ENCODE measurements at regions not wholly inside any gene's neighbourhood (a gene's known extent, or its start where the extent isn't known, plus 50 kb on each side); places are given as distances from the start of the nearest gene placed in this dataset.
A peak's percentile ranks its signal among the peaks of the same experiment; 100 is the strongest.

DNA sequence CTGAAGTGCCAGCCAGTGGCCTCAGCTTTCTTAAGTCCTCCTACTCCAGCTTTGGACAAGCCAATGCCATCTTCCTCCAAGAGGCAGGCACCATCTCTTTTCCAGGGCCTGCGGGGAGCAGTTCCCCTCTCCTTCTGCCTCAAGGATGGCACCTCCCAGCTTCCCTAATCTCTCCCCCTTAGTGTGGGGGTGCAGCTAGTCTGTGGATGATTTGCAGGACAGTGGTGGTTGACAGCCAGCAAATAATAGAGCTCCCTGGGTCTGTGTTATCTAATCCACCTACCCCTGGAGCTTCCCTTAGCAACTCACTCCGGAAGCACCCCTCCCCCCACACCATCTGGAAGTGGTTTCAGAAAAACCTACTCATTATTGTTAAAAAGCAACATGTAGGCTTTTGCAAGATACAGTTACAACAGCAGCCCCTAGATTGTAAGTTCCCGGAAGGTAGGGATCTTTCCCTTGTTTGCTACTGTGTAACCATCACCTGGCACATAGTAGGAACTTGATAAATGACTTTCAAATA is 247.1 kb downstream of the BCOR start:
- H2BK15ac ChIP-seq (ENCODE audit: low read depth, low read length): no peak overlapping the region
- Mint-ChIP-seq H3K36me3 (ENCODE audit: insufficient read depth in 1 of 3, low read depth in 3 of 3) (peaks cover 5 to 13% (median 9%) of the 10 kb centered on the region in 3 experiments), H3K27ac (peak overlapping the region in 1 of 3 experiments; percentile 76; a peak in 3 of 7 replicates), H3K4me3 (no peak overlapping the region), H3K4me1 (peaks cover 54 to 64% of the 10 kb centered on the region in 2 experiments), H3K27me3 (ENCODE audit: low read depth) (no peaks in the 10 kb centered on the region), H3K9me3 (peaks cover 65 to 68% of the 10 kb centered on the region in 2 experiments)
- DNase-seq: no peak
- no peak overlapping the region for H4K5ac ChIP-seq (ENCODE audit: insufficient read length, low read depth, low read length)
- H3K56ac ChIP-seq (ENCODE audit: insufficient read length, low read depth, low read length): no peak overlapping the region
- no peak overlapping the region for H2BK12ac ChIP-seq (ENCODE audit: insufficient read length, low read depth, low read length)
- no peaks in the 10 kb centered on the region for H3K27me3 ChIP-seq (ENCODE audit: insufficient read depth, low read length)
- no peak overlapping the region for H3K4me2 ChIP-seq (ENCODE audit: insufficient read depth, insufficient read length, low read length)
- no peak overlapping the region for H3T11ph ChIP-seq (ENCODE audit: low read length)
- no peaks in the 10 kb centered on the region for H3K79me1 ChIP-seq (ENCODE audit: insufficient read depth, low read depth, low read length, poor library complexity, severe bottlenecking)
- TF ChIP-seq, protein P1, sequence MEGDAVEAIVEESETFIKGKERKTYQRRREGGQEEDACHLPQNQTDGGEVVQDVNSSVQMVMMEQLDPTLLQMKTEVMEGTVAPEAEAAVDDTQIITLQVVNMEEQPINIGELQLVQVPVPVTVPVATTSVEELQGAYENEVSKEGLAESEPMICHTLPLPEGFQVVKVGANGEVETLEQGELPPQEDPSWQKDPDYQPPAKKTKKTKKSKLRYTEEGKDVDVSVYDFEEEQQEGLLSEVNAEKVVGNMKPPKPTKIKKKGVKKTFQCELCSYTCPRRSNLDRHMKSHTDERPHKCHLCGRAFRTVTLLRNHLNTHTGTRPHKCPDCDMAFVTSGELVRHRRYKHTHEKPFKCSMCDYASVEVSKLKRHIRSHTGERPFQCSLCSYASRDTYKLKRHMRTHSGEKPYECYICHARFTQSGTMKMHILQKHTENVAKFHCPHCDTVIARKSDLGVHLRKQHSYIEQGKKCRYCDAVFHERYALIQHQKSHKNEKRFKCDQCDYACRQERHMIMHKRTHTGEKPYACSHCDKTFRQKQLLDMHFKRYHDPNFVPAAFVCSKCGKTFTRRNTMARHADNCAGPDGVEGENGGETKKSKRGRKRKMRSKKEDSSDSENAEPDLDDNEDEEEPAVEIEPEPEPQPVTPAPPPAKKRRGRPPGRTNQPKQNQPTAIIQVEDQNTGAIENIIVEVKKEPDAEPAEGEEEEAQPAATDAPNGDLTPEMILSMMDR (conservative IDR thresholded peaks at IDR 0.05): no peak
- H2AK5ac ChIP-seq (ENCODE audit: insufficient read length, low read length): no peak overlapping the region
- H3K9me3 ChIP-seq (ENCODE audit: control insufficient read depth, low read depth, low read length): no peaks in the 10 kb centered on the region
- H3K27ac ChIP-seq (ENCODE audit: insufficient read length, low read depth, low read length): no peak overlapping the region
- no peaks in the 10 kb centered on the region for H3K23me2 ChIP-seq (ENCODE audit: insufficient read length, low read depth, low read length, poor library complexity, severe bottlenecking)
- no peaks in the 10 kb centered on the region for H4K20me1 ChIP-seq (ENCODE audit: control insufficient read depth, insufficient read depth, insufficient read length)
- no peak overlapping the region for H3K18ac ChIP-seq (ENCODE audit: insufficient read length, low read depth, low read length)
- no peak overlapping the region for H2BK120ac ChIP-seq (ENCODE audit: low read depth, low read length, poor library complexity, severe bottlenecking)
- no peak overlapping the region for H3K9ac ChIP-seq (ENCODE audit: extremely low read depth, insufficient read length, low read length)
- H3K23ac ChIP-seq (ENCODE audit: insufficient read length, low read depth, low read length): no peak overlapping the region
- peak overlapping the region; percentile 4; the same call in 1 of the 2 replicates for H3K14ac ChIP-seq (ENCODE audit: insufficient read depth, low read length)
- no peaks in the 10 kb centered on the region for H3K79me2 ChIP-seq (ENCODE audit: insufficient read depth, low read length)
- H2BK5ac ChIP-seq (ENCODE audit: insufficient read length, low read length): no peak overlapping the region
- no peak overlapping the region for H2AFZ ChIP-seq (ENCODE audit: low read length)
- H3K4ac ChIP-seq (ENCODE audit: low read depth, low read length): no peak overlapping the region
- no peak overlapping the region for H4K91ac ChIP-seq (ENCODE audit: insufficient read length, low read depth, low read length)
- H3K4me1 ChIP-seq (ENCODE audit: insufficient read depth, low read length): peaks cover 29% of the 10 kb centered on the region; the same call in 1 of the 2 replicates
- WGBS (ENCODE audit: extremely low coverage, insufficient read length, low lambda C conversion rate): no CpG with 5 or more reads among the region's 3 CpGs
- H4K8ac ChIP-seq (replicated peaks; ENCODE audit: insufficient read length, low read depth, low read length): no peak overlapping the region
- H2BK20ac ChIP-seq (ENCODE audit: low read depth, low read length, poor library complexity, severe bottlenecking): no peak overlapping the region

Measured in H9 (cell line).